A673 (cell line): ENCODE measurements at regions not wholly inside any gene's neighbourhood (a gene's known extent, or its start where the extent isn't known, plus 50 kb on each side); places are given as distances from the start of the nearest gene placed in this dataset.

Source experiments
- CTCF ChIP-seq: fragments of 300-800, 200-600 bp; sonication (generic); conservative IDR thresholded peaks from 2 replicates; pipeline ENCODE4 v1.5.1; 2017; ENCODE audit warnings: low read depth, mild to moderate bottlenecking, antibody characterized with exemption, low read length, moderate library complexity, mixed read lengths
- EZH2 ChIP-seq: fragments of 200-600 bp; sonication (generic); IDR thresholded peaks from 2 replicates; pipeline ENCODE4 v1.6.1; 2017; ENCODE audit warnings: borderline replicate concordance, low read depth, mild to moderate bottlenecking, mixed read lengths, antibody characterized with exemption, low read length; ENCODE audit not compliant: poor library complexity, severe bottlenecking

GRCh38 chr5:35483191-35483590, 134.5 kb upstream of the SPEF2 start:
- TF ChIP-seq CTCF (no peak), EZH2 (no peak)
